HCT116 (cell line): ENCODE measurements at regions not wholly inside any gene's neighbourhood (a gene's known extent, or its start where the extent isn't known, plus 50 kb on each side); places are given as distances from the start of the nearest gene placed in this dataset.

Experiments used
- ATAC-seq: fragments of 200-7000 bp; cut with Tn5 transposase; 2 replicates; pipeline ENCODE4 v1.9.1; 2020; ENCODE audit warnings: mild to moderate bottlenecking, moderate library complexity
- BruUV-seq: library from RNA; stranded (reverse); fragments of 400-500 nt; replicated peaks from 2 replicates; lab custom pipeline; 2021; lab: Mats Ljungman, UMichigan
- CTCF ChIA-PET: fragments of 300-600 bp; sonication (Branson Sonifier 250); formaldehyde crosslinking; loops from one replicate; lab custom pipeline; 2021; ENCODE audit warnings: antibody characterized with exemption; lab: Charles Lee
- POLR2A ChIA-PET: fragments of 300-600, 350-600 bp; sonication (Branson Sonifier 250); formaldehyde crosslinking; loops from one replicate; lab custom pipeline; 2021; ENCODE audit warnings: antibody characterized with exemption; lab: Charles Lee
- RAD21 ChIA-PET, 2 experiments: fragments of 300-600 bp; sonication (Branson Sonifier 250); formaldehyde crosslinking; loops; one replicate each; lab custom pipeline; 2023; ENCODE audit warnings: low total read pairs in 2 of 2; ENCODE audit not compliant: uncharacterized antibody in 2 of 2, unreplicated experiment in 2 of 2, low non-redundant PET in 1 of 2; lab: Charles Lee
- DNase-seq: peaks from one replicate; pipeline ENCODE4 v3.0.0-alpha.2; 2010; ENCODE audit warnings: low read depth, low spot score
- H2AFZ ChIP-seq: fragments of 200-600 bp; shearing (Covaris generic), sonication (generic); 2 replicates; pipeline ENCODE4 v1.6.1; 2017; ENCODE audit warnings: low read depth, mixed run types, mixed read lengths, antibody characterized with exemption, low read length; ENCODE audit not compliant: poor library complexity, severe bottlenecking
- H3K27ac ChIP-seq: 2 replicates; pipeline ENCODE4 v1.5.1; 2012; ENCODE audit warnings: low read depth, low read length
- H3K27me3 ChIP-seq: fragments of 200-600 bp; sonication (generic); 2 replicates; pipeline ENCODE4 v1.6.1; 2016; ENCODE audit warnings: mixed run types, low read length, mixed read lengths; ENCODE audit not compliant: insufficient read depth
- H3K36me3 ChIP-seq, 2 experiments: fragments of 200-500 bp in 1 of 2; fragments of 200-600 bp in 1 of 2; sonication (Bioruptor generic) in 1 of 2; sonication (generic) in 1 of 2; 2 replicates each; pipeline versions ENCODE4 v1.5.1 to v1.6.1; 2014 to 2016; ENCODE audit warnings: low read length in 2 of 2, inconsistent platforms in 1 of 2, mixed read lengths in 1 of 2, mixed run types in 1 of 2; ENCODE audit not compliant: insufficient read depth in 2 of 2, control insufficient read depth in 1 of 2
- H3K4me1 ChIP-seq, 2 experiments: fragments of 200-600 bp in 1 of 2; sonication (generic) in 1 of 2; 2 replicates each; pipeline versions ENCODE4 v1.5.1 to v1.6.1; 2012 to 2017; ENCODE audit warnings: low read length in 2 of 2, inconsistent platforms in 1 of 2, mild to moderate bottlenecking in 1 of 2, mixed read lengths in 1 of 2, mixed run types in 1 of 2, moderate library complexity in 1 of 2; ENCODE audit not compliant: insufficient read depth in 2 of 2, control insufficient read depth in 1 of 2
- H3K4me2 ChIP-seq: fragments of 200-600 bp; sonication (generic); 2 replicates; pipeline ENCODE4 v1.6.1; 2017; ENCODE audit warnings: mixed run types, low read length, mixed read lengths
- H3K4me3 ChIP-seq, 2 experiments: fragments of 200-600 bp in 1 of 2; sonication (generic) in 1 of 2; replicated peaks in 1 of 2; 2 replicates each; pipeline ENCODE4 v1.5.1; 2011 to 2016; ENCODE audit warnings: low read length in 2 of 2, control low read depth in 1 of 2, low read depth in 1 of 2, mild to moderate bottlenecking in 1 of 2, mixed read lengths in 1 of 2, mixed run types in 1 of 2
- H3K79me2 ChIP-seq: fragments of 200-600 bp; sonication (generic); 2 replicates; pipeline ENCODE4 v1.6.1; 2017; ENCODE audit warnings: mild to moderate bottlenecking, mixed run types, low read length, moderate library complexity, mixed read lengths; ENCODE audit not compliant: insufficient read depth
- H3K9ac ChIP-seq: fragments of 200-600 bp; sonication (generic); 2 replicates; pipeline ENCODE4 v1.6.1; 2016; ENCODE audit warnings: low read length, mixed read lengths
- H3K9me2 ChIP-seq: fragments of 200-600 bp; sonication (generic), shearing (Covaris generic); 2 replicates; pipeline ENCODE4 v1.6.1; 2017; ENCODE audit warnings: mixed run types, mild to moderate bottlenecking, moderate library complexity; ENCODE audit not compliant: insufficient read depth
- H3K9me3 ChIP-seq, 2 experiments: fragments of 200-500 bp in 1 of 2; fragments of 200-600 bp in 1 of 2; sonication (Bioruptor generic) in 1 of 2; sonication (generic) in 1 of 2; 2 replicates each; pipeline ENCODE4 v1.6.1; 2014 to 2017; ENCODE audit warnings: low read length in 2 of 2, mixed read lengths in 2 of 2, inconsistent platforms in 1 of 2, low read depth in 1 of 2, mild to moderate bottlenecking in 1 of 2, mixed run types in 1 of 2, moderate library complexity in 1 of 2; ENCODE audit not compliant: control insufficient read depth in 1 of 2, insufficient read depth in 1 of 2
- H4K20me1 ChIP-seq: fragments of 200-600 bp; sonication (generic), shearing (Covaris generic); 2 replicates; pipeline ENCODE4 v1.6.1; 2017; ENCODE audit warnings: mixed run types, mild to moderate bottlenecking, moderate library complexity; ENCODE audit not compliant: insufficient read depth
- SIN3A ChIP-seq: IDR thresholded peaks from 2 replicates; pipeline ENCODE4 v1.6.1; 2012; ENCODE audit warnings: low read depth
- ZFX ChIP-seq: fragments of 450-650 bp; IDR thresholded peaks from 2 replicates; pipeline ENCODE4 v1.6.1; 2017
- intact Hi-C: fragments of 100-400 bp; cut with micrococcal nuclease; formaldehyde crosslinking; loops from 2 replicates; pipeline ENCODE4 v1.10.0; 2022
- TF ChIP-seq, protein P1 (sequence below), 3 experiments: fragments of 200-600 bp in 1 of 3; sonication (generic) in 1 of 3; IDR thresholded peaks in 2 of 3; conservative IDR thresholded peaks in 1 of 3; 2 replicates each; pipeline ENCODE4 v1.5.1; 2012 to 2017; ENCODE audit warnings: low read depth in 2 of 3, low read length in 2 of 3, antibody characterized with exemption in 1 of 3, borderline replicate concordance in 1 of 3, control low read depth in 1 of 3, mild to moderate bottlenecking in 1 of 3, mixed read lengths in 1 of 3, mixed run types in 1 of 3, moderate library complexity in 1 of 3; ENCODE audit not compliant: insufficient read depth in 1 of 3

DNA sequence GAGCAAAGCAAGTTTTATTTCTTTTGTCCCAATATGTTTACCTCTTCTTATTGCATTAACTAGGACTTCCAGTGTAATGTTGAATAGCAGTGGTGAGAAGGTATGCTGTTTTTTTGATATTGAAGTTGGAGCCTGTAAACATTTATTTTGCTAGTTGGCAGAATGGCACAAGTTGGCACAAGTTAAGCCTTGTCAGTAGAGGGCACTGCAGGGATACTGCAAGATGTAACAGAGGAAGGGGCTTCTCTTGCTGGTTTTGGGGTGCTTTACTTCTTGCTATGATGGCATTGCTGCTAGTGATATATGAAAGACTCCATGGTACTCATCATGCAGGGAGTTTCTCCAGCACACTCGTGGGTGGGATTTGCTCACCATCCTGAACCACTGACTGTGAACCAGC lies 327.3 kb upstream of the ARX start:
- Histone ChIP-seq H3K27ac (no peak overlapping the region), H3K27me3 (no peaks in the 10 kb centered on the region), H3K9me2 (no peaks in the 10 kb centered on the region), H2AFZ (no peak overlapping the region), H3K36me3 (no peaks in the 10 kb centered on the region), H3K79me2 (no peaks in the 10 kb centered on the region), H3K9me3 (no peaks in the 10 kb centered on the region), H3K4me3 (no peak overlapping the region), H3K4me1 (no peaks in the 10 kb centered on the region), H3K4me2 (no peak overlapping the region), H4K20me1 (no peaks in the 10 kb centered on the region), H3K9ac (no peak overlapping the region)
- DNase-seq (no peak), ATAC-seq (no peak)
- POLR2A ChIA-PET, result no interaction called here
- TF ChIP-seq, protein P1, sequence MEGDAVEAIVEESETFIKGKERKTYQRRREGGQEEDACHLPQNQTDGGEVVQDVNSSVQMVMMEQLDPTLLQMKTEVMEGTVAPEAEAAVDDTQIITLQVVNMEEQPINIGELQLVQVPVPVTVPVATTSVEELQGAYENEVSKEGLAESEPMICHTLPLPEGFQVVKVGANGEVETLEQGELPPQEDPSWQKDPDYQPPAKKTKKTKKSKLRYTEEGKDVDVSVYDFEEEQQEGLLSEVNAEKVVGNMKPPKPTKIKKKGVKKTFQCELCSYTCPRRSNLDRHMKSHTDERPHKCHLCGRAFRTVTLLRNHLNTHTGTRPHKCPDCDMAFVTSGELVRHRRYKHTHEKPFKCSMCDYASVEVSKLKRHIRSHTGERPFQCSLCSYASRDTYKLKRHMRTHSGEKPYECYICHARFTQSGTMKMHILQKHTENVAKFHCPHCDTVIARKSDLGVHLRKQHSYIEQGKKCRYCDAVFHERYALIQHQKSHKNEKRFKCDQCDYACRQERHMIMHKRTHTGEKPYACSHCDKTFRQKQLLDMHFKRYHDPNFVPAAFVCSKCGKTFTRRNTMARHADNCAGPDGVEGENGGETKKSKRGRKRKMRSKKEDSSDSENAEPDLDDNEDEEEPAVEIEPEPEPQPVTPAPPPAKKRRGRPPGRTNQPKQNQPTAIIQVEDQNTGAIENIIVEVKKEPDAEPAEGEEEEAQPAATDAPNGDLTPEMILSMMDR (IDR thresholded peaks at IDR 0.05 in 2 of 3, conservative IDR thresholded peaks at IDR 0.05 in 1 of 3; ENCODE audit: borderline replicate concordance in 1 of 3, insufficient read depth in 1 of 3, low read depth in 2 of 3, low read length in 2 of 3), result 0 out of 6 replicates have a peak, but pooled peaks of 2 of the 3 experiments have one; percentile 13 to 20
- no peak for TF ChIP-seq ZFX
- no TSS peak for BruUV-seq
- intact Hi-C loops, result no loop called here
- CTCF ChIA-PET, result no interaction called here
- RAD21 ChIA-PET, result no interaction called here

DNA sequence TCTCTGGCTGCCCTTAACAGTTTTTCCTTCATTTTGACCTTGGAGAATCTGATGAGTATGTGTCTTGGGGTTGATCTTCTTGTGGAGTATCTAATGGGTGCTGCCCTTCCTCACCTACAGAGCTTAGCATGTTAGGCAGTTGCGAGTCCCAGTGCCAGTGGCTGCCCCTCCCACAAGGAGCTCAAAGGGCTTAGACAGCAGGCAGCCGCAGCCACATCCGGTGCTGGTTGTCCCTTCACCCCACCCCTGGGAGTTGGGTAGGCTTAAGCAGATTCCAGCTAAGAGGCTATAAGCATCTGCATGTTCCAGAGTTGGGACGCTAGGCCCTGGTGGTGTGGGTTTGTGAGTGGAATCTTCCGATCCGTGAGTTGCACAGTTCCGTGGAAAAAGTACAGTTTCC lies 322.1 kb upstream of the ARX start:
- POLR2A ChIA-PET, result no interaction called here
- RAD21 ChIA-PET, result no interaction called here
- H3K4me1 ChIP-seq, result no peaks in the 10 kb centered on the region
- H3K36me3 ChIP-seq, result no peaks in the 10 kb centered on the region
- H3K9ac ChIP-seq, result no peak overlapping the region
- no peak overlapping the region for H3K4me2 ChIP-seq
- ATAC-seq, result no peak
- BruUV-seq, result no TSS peak
- no peaks in the 10 kb centered on the region for H3K9me3 ChIP-seq
- no peaks in the 10 kb centered on the region for H3K9me2 ChIP-seq
- no peaks in the 10 kb centered on the region for H3K27me3 ChIP-seq
- H3K79me2 ChIP-seq, result no peaks in the 10 kb centered on the region
- TF ChIP-seq SIN3A, result no peak
- TF ChIP-seq, all 23 proteins: peak for 0
- Histone ChIP-seq H2AFZ (no peak overlapping the region), H4K20me1 (no peaks in the 10 kb centered on the region), H3K4me3 (no peak overlapping the region), H3K27ac (no peak overlapping the region)
- DNase-seq, result no peak
- intact Hi-C loops, result no loop called here
- CTCF ChIA-PET, result no interaction called here
